K562 (cell line): ENCODE measurements at regions not wholly inside any gene's neighbourhood (a gene's known extent, or its start where the extent isn't known, plus 50 kb on each side); places are given as distances from the start of the nearest gene placed in this dataset.

Source experiments
- BCL6 ChIP-seq: fragments of 250-450 bp; sonication (Bioruptor Pico); IDR thresholded peaks from 2 replicates; pipeline ENCODE4 v1.4.0; 2020
- CCAR2 ChIP-seq: fragments of 200-400 bp; formaldehyde crosslinking; IDR thresholded peaks from 2 replicates; pipeline ENCODE4 v1.6.1; 2017; ENCODE audit warnings: mild to moderate bottlenecking, low read depth, low read length
- CXXC5 ChIP-seq: fragments of 250-450 bp; sonication (Bioruptor Pico); IDR thresholded peaks from 2 replicates; pipeline ENCODE4 v1.8.0; 2022; ENCODE audit warnings: inconsistent platforms, mild to moderate bottlenecking, moderate library complexity
- EP400 ChIP-seq: fragments of 450-650 bp; IDR thresholded peaks from 2 replicates; pipeline ENCODE4 v1.6.1; 2017; ENCODE audit warnings: antibody characterized with exemption, mild to moderate bottlenecking, moderate library complexity
- GABPA ChIP-seq: fragments of 200-800 bp; sonication (Bioruptor generic); conservative IDR thresholded peaks from 2 replicates; pipeline ENCODE4 v1.6.1; 2016; ENCODE audit warnings: low read depth, missing genetic modification characterization, missing compliant biosample characterization
- GTF2F1 ChIP-seq: IDR thresholded peaks from 2 replicates; pipeline ENCODE4 v1.6.1; 2011; ENCODE audit warnings: low read depth, low read length, improper control_type of control experiment
- HMGXB4 ChIP-seq: sonication (generic); formaldehyde crosslinking; IDR thresholded peaks from 2 replicates; pipeline ENCODE4 v1.8.1; 2023; ENCODE audit warnings: mild to moderate bottlenecking, missing genetic modification reagents
- JUND ChIP-seq, 2 experiments: IDR thresholded peaks; 2 replicates in 1 of 2; 3 replicates in 1 of 2; pipeline ENCODE4 v1.6.1; 2011; ENCODE audit warnings: borderline replicate concordance in 2 of 2, low read depth in 2 of 2, low read length in 2 of 2, improper control_type of control experiment in 1 of 2, missing biosample characterization in 1 of 2, missing genetic modification characterization in 1 of 2, missing genetic modification reagents in 1 of 2
- KDM1A ChIP-seq, 2 experiments: fragments of 450-650 bp; IDR thresholded peaks; 2 replicates each; pipeline ENCODE4 v1.6.1; 2016; ENCODE audit warnings: mild to moderate bottlenecking in 2 of 2
- MAFK ChIP-seq: IDR thresholded peaks from 2 replicates; pipeline ENCODE4 v1.6.1; 2011; ENCODE audit warnings: low read length, improper control_type of control experiment
- OTX1 ChIP-seq: fragments of 450-650 bp; formaldehyde crosslinking; IDR thresholded peaks from 2 replicates; pipeline ENCODE4 v1.4.0; 2022; ENCODE audit warnings: mild to moderate bottlenecking
- RNF2 ChIP-seq: sonication (generic); IDR thresholded peaks from 2 replicates; pipeline ENCODE4 v1.6.1; 2016
- SMAD4 ChIP-seq: fragments of 250-450 bp; sonication (Bioruptor Pico); conservative IDR thresholded peaks from 2 replicates; pipeline ENCODE4 v1.8.0; 2021; ENCODE audit warnings: inconsistent platforms, mild to moderate bottlenecking, moderate library complexity
- SPI1 ChIP-seq: IDR thresholded peaks from 2 replicates; pipeline ENCODE4 v1.6.1; 2011; ENCODE audit warnings: low read depth, low read length, control low read depth, borderline replicate concordance
- TAL1 ChIP-seq: fragments of 450-650 bp; IDR thresholded peaks from 2 replicates; pipeline ENCODE4 v1.6.1; 2016; ENCODE audit warnings: mild to moderate bottlenecking
- THRB ChIP-seq: fragments of 450-650 bp; formaldehyde crosslinking; conservative IDR thresholded peaks from 2 replicates; pipeline ENCODE4 v1.4.0; 2022; ENCODE audit warnings: mild to moderate bottlenecking, missing genetic modification characterization
- ZNF311 ChIP-seq: fragments of 250-450 bp; sonication (Bioruptor Pico); IDR thresholded peaks from 2 replicates; pipeline ENCODE4 v1.4.0; 2020; ENCODE audit warnings: mild to moderate bottlenecking, moderate library complexity
- ZNF449 ChIP-seq: fragments of 250-450 bp; sonication (Bioruptor Pico); IDR thresholded peaks from 2 replicates; pipeline ENCODE4 v1.8.0; 2022; ENCODE audit warnings: moderate library complexity, mild to moderate bottlenecking, inconsistent platforms
- ZNF584 ChIP-seq: fragments of 200-800 bp; sonication (Bioruptor generic); IDR thresholded peaks from 2 replicates; pipeline ENCODE4 v1.6.1; 2016; ENCODE audit warnings: low read depth, mild to moderate bottlenecking, missing genetic modification characterization, missing compliant biosample characterization
- ZNF639 ChIP-seq, 2 experiments: fragments of 200-800 bp in 1 of 2; sonication (Bioruptor generic) in 1 of 2; sonication (generic) in 1 of 2; formaldehyde crosslinking in 1 of 2; IDR thresholded peaks in 1 of 2; conservative IDR thresholded peaks in 1 of 2; 2 replicates each; pipeline versions ENCODE4 v1.5.0 to v1.6.1; 2016 to 2020; ENCODE audit warnings: missing compliant biosample characterization in 1 of 2, missing genetic modification characterization in 1 of 2, missing genetic modification reagents in 1 of 2
- TF ChIP-seq, protein P1 (sequence below): sonication (generic); formaldehyde crosslinking; IDR thresholded peaks from 2 replicates; pipeline ENCODE4 v1.8.0; 2022; ENCODE audit warnings: mild to moderate bottlenecking, missing genetic modification reagents, borderline replicate concordance

GRCh38 chr1:108016451-108016920 is 51.5 kb upstream of the VAV3 start (continued):
- TF ChIP-seq, protein P1, sequence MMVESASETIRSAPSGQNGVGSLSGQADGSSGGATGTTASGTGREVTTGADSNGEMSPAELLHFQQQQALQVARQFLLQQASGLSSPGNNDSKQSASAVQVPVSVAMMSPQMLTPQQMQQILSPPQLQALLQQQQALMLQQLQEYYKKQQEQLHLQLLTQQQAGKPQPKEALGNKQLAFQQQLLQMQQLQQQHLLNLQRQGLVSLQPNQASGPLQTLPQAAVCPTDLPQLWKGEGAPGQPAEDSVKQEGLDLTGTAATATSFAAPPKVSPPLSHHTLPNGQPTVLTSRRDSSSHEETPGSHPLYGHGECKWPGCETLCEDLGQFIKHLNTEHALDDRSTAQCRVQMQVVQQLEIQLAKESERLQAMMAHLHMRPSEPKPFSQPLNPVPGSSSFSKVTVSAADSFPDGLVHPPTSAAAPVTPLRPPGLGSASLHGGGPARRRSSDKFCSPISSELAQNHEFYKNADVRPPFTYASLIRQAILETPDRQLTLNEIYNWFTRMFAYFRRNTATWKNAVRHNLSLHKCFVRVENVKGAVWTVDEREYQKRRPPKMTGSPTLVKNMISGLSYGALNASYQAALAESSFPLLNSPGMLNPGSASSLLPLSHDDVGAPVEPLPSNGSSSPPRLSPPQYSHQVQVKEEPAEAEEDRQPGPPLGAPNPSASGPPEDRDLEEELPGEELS (CRISPR knock-in tag), result no peak
- TF ChIP-seq SMAD4 (CRISPR knock-in tag) (peak; percentile 96), CXXC5 (peak; percentile 75), JUND (IDR thresholded peaks at IDR 0.05; ENCODE audit: borderline replicate concordance, low read depth, low read length) (peak; percentile 100), JUND (tag; IDR thresholded peaks at IDR 0.05; ENCODE audit: borderline replicate concordance, low read depth, low read length) (peak; percentile 100), OTX1 (no peak), MAFK (peak; percentile 45; the same call in 1 of the 2 replicates), SPI1 (0 out of 2 replicates have a peak, but pooled peaks have one; percentile 9), KDM1A (IDR thresholded peaks at IDR 0.05) (peak; percentile 100), ZNF584 (CRISPR knock-in tag) (peak; percentile 85; the same call in 1 of the 2 replicates), BCL6 (CRISPR knock-in tag) (peak; percentile 83; the same call in 1 of the 2 replicates), GTF2F1 (no peak), ZNF449 (CRISPR knock-in tag) (peak; percentile 77; the same call in 1 of the 2 replicates), ZNF639 (CRISPR knock-in tag; conservative IDR thresholded peaks at IDR 0.05 in 1 of 2, IDR thresholded peaks at IDR 0.05 in 1 of 2) (peak in 1 of 2 experiments; percentile 91; a peak in 2 of 4 replicates), GABPA (tag) (peak; percentile 44), RNF2 (peak; percentile 88), CCAR2 (no peak), HMGXB4 (CRISPR knock-in tag) (no peak), EP400 (no peak), ZNF311 (peak; percentile 84), TAL1 (peak; percentile 94), THRB (CRISPR knock-in tag) (peak; percentile 76; the same call in 1 of the 2 replicates)
